ENCODE measurements at regions not wholly inside any gene's neighbourhood (a gene's known extent, or its start where the extent isn't known, plus 50 kb on each side); places are given as distances from the start of the nearest gene placed in this dataset.

DNA sequence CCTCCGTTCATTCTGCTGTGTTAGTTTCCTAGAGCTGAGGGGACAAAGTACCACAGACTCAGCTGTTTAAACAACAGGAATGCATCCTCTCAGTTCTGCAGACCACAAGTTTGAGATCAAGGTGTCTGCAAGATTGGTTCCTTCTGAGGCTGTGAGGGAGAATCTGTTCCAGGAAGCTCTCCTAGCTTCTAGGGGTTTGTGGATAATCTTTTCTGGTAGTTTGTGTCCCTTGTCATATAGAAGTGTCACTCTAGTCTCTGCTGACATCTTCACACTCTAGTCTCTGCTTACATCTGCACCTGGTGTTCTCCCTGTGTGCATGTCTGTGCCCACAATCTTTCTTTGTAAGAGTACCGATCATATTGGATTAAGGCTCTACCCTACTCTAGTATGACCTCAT is 581.8 kb downstream of the RNF144A start:
- Histone ChIP-seq H3K36me3 (ENCODE audit: control insufficient read depth, insufficient read depth, low read length) (no peaks in the 10 kb centered on the region), H3K9ac (ENCODE audit: low read depth, low read length) (no peak overlapping the region), H3K9me3 (ENCODE audit: control insufficient read depth, insufficient read depth, low read length) (no peaks in the 10 kb centered on the region), H3K4me1 (ENCODE audit: control insufficient read depth, insufficient read depth, low read length) (no peaks in the 10 kb centered on the region), H3K27me3 (ENCODE audit: control insufficient read depth, insufficient read depth, low read length) (no peaks in the 10 kb centered on the region), H3K4me3 (ENCODE audit: low read depth, low read length) (no peak overlapping the region)

DNA sequence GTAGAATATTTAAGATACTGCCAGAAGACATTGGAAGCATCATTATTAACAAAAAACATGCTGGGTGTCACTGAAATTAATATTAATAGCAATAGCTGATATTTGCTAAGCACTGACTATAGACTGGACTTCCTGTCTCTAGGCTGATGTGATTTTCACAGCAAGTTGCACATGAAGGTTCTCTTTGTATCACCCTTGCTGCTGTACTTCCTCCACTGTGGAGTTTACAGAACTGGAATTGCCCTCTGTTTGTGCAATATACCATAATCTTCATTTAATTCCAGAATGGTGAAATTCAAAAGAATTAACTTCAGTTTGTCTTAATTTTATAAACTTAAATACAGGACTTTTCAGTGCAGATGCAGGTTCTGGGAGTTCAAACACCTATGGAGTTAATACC is 585.1 kb downstream of the RNF144A start:
- H3K4me1 ChIP-seq (ENCODE audit: control insufficient read depth, insufficient read depth, low read length), result no peaks in the 10 kb centered on the region
- no peaks in the 10 kb centered on the region for H3K36me3 ChIP-seq (ENCODE audit: control insufficient read depth, insufficient read depth, low read length)
- H3K4me3 ChIP-seq (ENCODE audit: low read depth, low read length), result no peak overlapping the region
- H3K9me3 ChIP-seq (ENCODE audit: control insufficient read depth, insufficient read depth, low read length), result no peaks in the 10 kb centered on the region
- H3K27me3 ChIP-seq (ENCODE audit: control insufficient read depth, insufficient read depth, low read length), result no peaks in the 10 kb centered on the region
- no peak overlapping the region for H3K9ac ChIP-seq (ENCODE audit: low read depth, low read length)

DNA sequence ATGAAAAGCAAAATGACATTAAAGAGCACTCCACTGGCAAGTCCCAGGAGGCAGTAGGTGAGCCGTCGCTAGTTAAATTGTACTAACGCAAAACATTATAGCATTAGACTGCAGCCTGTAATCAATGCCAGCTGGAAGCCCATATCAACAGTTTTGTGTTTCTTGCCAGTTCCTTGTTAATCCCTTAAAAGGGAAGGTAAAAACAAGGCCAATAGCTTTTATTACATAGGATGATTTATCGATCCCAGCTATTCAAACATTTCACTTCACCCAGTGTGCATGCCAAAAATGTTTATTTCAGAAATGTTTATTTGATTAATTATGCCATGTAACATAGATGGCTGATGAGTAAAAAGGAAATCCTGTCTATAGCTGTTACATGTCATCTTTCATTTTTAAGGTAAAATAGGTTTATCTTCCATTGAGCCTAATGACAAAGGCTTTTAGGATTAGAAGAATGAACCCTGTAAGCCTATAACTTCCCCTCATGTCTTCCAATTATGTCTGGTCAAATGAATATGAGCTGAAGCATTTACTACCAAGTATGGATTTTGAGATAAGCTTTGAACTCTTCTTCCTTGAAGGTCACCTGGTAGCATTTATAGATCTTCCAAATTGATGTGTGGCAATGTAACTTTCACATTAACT is 591.2 kb downstream of the RNF144A start:
- Histone ChIP-seq H3K36me3 (ENCODE audit: control insufficient read depth, insufficient read depth, low read length) (no peaks in the 10 kb centered on the region), H3K27me3 (ENCODE audit: control insufficient read depth, insufficient read depth, low read length) (no peaks in the 10 kb centered on the region), H3K9me3 (ENCODE audit: control insufficient read depth, insufficient read depth, low read length) (no peaks in the 10 kb centered on the region), H3K4me1 (ENCODE audit: control insufficient read depth, insufficient read depth, low read length) (no peaks in the 10 kb centered on the region), H3K4me3 (ENCODE audit: low read depth, low read length) (no peak overlapping the region), H3K9ac (ENCODE audit: low read depth, low read length) (no peak overlapping the region)

DNA sequence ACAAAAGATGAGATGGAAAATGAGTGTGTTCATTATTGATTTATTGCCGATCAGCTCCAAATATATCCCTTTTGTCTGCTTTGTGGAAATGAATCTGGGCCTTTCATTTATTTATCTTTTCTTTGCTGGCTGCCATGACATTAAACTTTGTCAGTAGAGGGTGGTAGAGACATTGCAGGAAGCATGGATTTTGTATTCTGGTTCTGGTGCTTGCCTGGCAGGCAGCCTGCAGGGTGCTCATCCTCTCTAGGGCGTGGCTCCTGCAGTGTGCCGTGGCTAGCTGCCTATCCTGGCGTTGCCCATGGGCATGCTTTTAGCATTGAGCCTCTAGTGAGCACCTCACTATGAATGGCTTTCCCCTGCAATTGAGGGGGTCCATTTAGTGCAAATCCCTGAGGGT is 593.1 kb downstream of the RNF144A start:
- Histone ChIP-seq H3K4me1 (ENCODE audit: control insufficient read depth, insufficient read depth, low read length) (no peaks in the 10 kb centered on the region), H3K9ac (ENCODE audit: low read depth, low read length) (no peak overlapping the region), H3K4me3 (ENCODE audit: low read depth, low read length) (no peak overlapping the region), H3K36me3 (ENCODE audit: control insufficient read depth, insufficient read depth, low read length) (no peaks in the 10 kb centered on the region), H3K27me3 (ENCODE audit: control insufficient read depth, insufficient read depth, low read length) (no peaks in the 10 kb centered on the region), H3K9me3 (ENCODE audit: control insufficient read depth, insufficient read depth, low read length) (no peaks in the 10 kb centered on the region)

- Histone ChIP-seq H3K27me3 (ENCODE audit: control insufficient read depth, insufficient read depth, low read length) (no peaks in the 10 kb centered on the region), H3K9me3 (ENCODE audit: control insufficient read depth, insufficient read depth, low read length) (no peaks in the 10 kb centered on the region), H3K9ac (ENCODE audit: low read depth, low read length) (no peak overlapping the region), H3K4me3 (ENCODE audit: low read depth, low read length) (no peak overlapping the region), H3K4me1 (ENCODE audit: control insufficient read depth, insufficient read depth, low read length) (no peaks in the 10 kb centered on the region), H3K36me3 (ENCODE audit: control insufficient read depth, insufficient read depth, low read length) (no peaks in the 10 kb centered on the region)
Observed at GRCh38 chr2:7513834-7514233, 596.6 kb downstream of the RNF144A start.

- no peaks in the 10 kb centered on the region for H3K9me3 ChIP-seq (ENCODE audit: control insufficient read depth, insufficient read depth, low read length)
- H3K4me3 ChIP-seq (ENCODE audit: low read depth, low read length), result no peak overlapping the region
- no peak overlapping the region for H3K9ac ChIP-seq (ENCODE audit: low read depth, low read length)
- no peaks in the 10 kb centered on the region for H3K4me1 ChIP-seq (ENCODE audit: control insufficient read depth, insufficient read depth, low read length)
- no peaks in the 10 kb centered on the region for H3K36me3 ChIP-seq (ENCODE audit: control insufficient read depth, insufficient read depth, low read length)
- H3K27me3 ChIP-seq (ENCODE audit: control insufficient read depth, insufficient read depth, low read length), result no peaks in the 10 kb centered on the region
Observed at GRCh38 chr2:7515327-7515726, 598.1 kb downstream of the RNF144A start.

GRCh38 chr2:7516484-7517063 is 599.4 kb downstream of the RNF144A start:
- Histone ChIP-seq H3K9me3 (ENCODE audit: control insufficient read depth, insufficient read depth, low read length) (no peaks in the 10 kb centered on the region), H3K9ac (ENCODE audit: low read depth, low read length) (no peak overlapping the region), H3K4me3 (ENCODE audit: low read depth, low read length) (no peak overlapping the region), H3K36me3 (ENCODE audit: control insufficient read depth, insufficient read depth, low read length) (no peaks in the 10 kb centered on the region), H3K4me1 (ENCODE audit: control insufficient read depth, insufficient read depth, low read length) (no peaks in the 10 kb centered on the region), H3K27me3 (ENCODE audit: control insufficient read depth, insufficient read depth, low read length) (no peaks in the 10 kb centered on the region)

DNA sequence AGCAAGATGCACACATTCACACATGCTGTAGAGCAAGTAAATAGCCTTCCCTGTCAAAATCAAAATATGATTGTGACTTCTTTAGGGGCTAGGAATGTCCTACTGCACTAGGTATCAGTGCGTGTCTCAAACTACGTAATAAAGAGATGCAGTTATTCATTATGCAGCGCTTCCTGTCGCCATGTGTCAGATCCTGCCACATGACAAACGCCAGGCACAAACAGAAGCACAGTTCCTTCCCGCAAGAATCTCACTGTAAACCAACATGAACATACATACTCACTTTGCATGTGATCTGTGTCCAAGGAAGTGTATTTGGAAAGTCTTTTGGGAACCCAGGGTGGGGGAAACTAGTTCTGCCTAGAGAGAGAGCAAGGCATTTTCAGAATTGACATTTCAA is 599.9 kb downstream of the RNF144A start:
- no peak overlapping the region for H3K9ac ChIP-seq (ENCODE audit: low read depth, low read length)
- H3K4me3 ChIP-seq (ENCODE audit: low read depth, low read length), result no peak overlapping the region

GRCh38 chr2:7517851-7518250 is 600.6 kb downstream of the RNF144A start:
- Histone ChIP-seq H3K27me3 (ENCODE audit: control insufficient read depth, insufficient read depth, low read length) (no peaks in the 10 kb centered on the region), H3K9ac (ENCODE audit: low read depth, low read length) (no peak overlapping the region), H3K4me3 (ENCODE audit: low read depth, low read length) (no peak overlapping the region), H3K9me3 (ENCODE audit: control insufficient read depth, insufficient read depth, low read length) (no peaks in the 10 kb centered on the region), H3K36me3 (ENCODE audit: control insufficient read depth, insufficient read depth, low read length) (no peaks in the 10 kb centered on the region), H3K4me1 (ENCODE audit: control insufficient read depth, insufficient read depth, low read length) (no peaks in the 10 kb centered on the region)

More for the DNA sequence above, 599.9 kb downstream of the RNF144A start:
- Histone ChIP-seq H3K4me1 (ENCODE audit: control insufficient read depth, insufficient read depth, low read length) (no peaks in the 10 kb centered on the region), H3K36me3 (ENCODE audit: control insufficient read depth, insufficient read depth, low read length) (no peaks in the 10 kb centered on the region), H3K9me3 (ENCODE audit: control insufficient read depth, insufficient read depth, low read length) (no peaks in the 10 kb centered on the region), H3K27me3 (ENCODE audit: control insufficient read depth, insufficient read depth, low read length) (no peaks in the 10 kb centered on the region)

DNA sequence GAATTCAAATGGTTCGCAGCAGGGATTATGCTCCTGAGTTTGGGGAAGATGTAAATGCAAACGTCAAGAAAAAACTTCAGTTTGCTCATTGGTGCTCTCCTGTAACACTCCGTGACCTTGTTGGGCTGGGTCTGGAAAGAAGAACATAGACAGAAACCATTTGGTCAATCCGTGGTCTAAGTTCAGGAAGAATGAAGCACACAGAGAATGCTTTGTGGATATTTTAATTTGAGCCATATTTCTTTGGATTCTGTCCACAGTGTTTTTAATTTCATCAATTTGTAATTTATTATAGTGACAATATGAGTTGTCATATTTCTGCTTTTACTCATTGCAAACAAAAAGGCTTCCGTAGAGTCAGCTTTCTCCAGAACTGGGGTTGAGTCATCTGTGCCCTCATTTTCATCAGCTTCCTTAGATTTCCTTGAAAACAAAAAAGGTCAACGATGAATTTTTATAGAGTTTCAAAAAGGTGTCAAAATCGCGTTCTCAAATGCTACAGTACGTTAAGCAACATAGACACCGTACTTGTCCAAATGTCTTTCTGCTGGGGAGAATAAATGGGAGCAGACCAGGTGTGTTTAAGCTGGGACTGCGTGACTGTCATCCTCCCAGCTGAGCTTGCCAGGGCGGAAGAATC is 606.4 kb downstream of the RNF144A start:
- Histone ChIP-seq H3K4me3 (ENCODE audit: low read depth, low read length) (no peak overlapping the region), H3K36me3 (ENCODE audit: control insufficient read depth, insufficient read depth, low read length) (no peaks in the 10 kb centered on the region), H3K9ac (ENCODE audit: low read depth, low read length) (no peak overlapping the region), H3K4me1 (ENCODE audit: control insufficient read depth, insufficient read depth, low read length) (no peaks in the 10 kb centered on the region), H3K9me3 (ENCODE audit: control insufficient read depth, insufficient read depth, low read length) (no peaks in the 10 kb centered on the region), H3K27me3 (ENCODE audit: control insufficient read depth, insufficient read depth, low read length) (no peaks in the 10 kb centered on the region)

DNA sequence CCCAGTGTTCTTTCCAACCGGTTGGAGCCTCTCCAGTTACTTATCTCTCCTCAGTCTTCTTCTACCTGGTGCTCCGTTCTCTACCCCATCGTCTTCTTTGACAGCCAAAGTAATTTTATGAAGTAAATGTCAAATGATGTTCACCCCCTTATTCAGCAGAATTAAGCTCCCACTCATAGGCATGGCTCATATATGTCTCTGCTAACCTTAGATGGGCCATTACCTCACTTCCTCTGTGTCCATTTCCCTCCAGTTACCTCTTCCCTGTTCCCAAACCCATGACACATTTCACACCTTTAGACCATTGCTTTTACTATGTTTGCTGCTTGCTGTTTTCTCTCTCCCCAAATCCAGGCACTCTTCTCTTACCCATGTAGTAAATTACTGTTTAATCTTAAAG is 607.0 kb downstream of the RNF144A start:
- H3K9ac ChIP-seq (ENCODE audit: low read depth, low read length), result no peak overlapping the region
- H3K4me1 ChIP-seq (ENCODE audit: control insufficient read depth, insufficient read depth, low read length), result no peaks in the 10 kb centered on the region
- no peaks in the 10 kb centered on the region for H3K27me3 ChIP-seq (ENCODE audit: control insufficient read depth, insufficient read depth, low read length)
- H3K4me3 ChIP-seq (ENCODE audit: low read depth, low read length), result no peak overlapping the region
- H3K9me3 ChIP-seq (ENCODE audit: control insufficient read depth, insufficient read depth, low read length), result no peaks in the 10 kb centered on the region
- H3K36me3 ChIP-seq (ENCODE audit: control insufficient read depth, insufficient read depth, low read length), result no peaks in the 10 kb centered on the region

DNA sequence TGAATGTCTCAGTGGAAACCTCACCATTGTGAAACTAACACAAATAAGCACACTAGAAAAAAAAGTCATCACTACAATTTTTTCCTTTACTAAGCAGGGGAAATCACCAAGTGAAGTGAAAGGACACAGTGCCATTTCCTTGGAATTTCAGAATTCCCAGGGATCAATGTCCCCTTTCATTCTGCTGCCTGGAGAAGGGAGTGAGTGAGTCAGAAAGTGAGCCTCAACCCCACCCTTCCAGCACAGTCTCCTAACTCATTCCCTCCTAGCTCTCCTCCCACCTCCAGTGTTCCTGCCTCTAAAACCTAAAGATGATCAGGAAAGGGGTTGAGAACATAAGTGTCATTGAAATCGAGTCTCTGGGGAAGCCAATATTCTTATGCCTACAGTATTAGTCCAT is 608.5 kb downstream of the RNF144A start:
- Histone ChIP-seq H3K36me3 (ENCODE audit: control insufficient read depth, insufficient read depth, low read length) (no peaks in the 10 kb centered on the region), H3K9me3 (ENCODE audit: control insufficient read depth, insufficient read depth, low read length) (peaks cover 7% of the 10 kb centered on the region), H3K4me3 (ENCODE audit: low read depth, low read length) (no peak overlapping the region), H3K4me1 (ENCODE audit: control insufficient read depth, insufficient read depth, low read length) (no peaks in the 10 kb centered on the region), H3K9ac (ENCODE audit: low read depth, low read length) (no peak overlapping the region), H3K27me3 (ENCODE audit: control insufficient read depth, insufficient read depth, low read length) (no peaks in the 10 kb centered on the region)
